GM12872 (cell line): ENCODE measurements at regions not wholly inside any gene's neighbourhood (a gene's known extent, or its start where the extent isn't known, plus 50 kb on each side); places are given as distances from the start of the nearest gene placed in this dataset.

Experiments
- TF ChIP-seq, protein P1 (sequence below): IDR thresholded peaks from 3 replicates; pipeline ENCODE4 v1.5.1; 2011; ENCODE audit warnings: low read depth, mild to moderate bottlenecking, low read length, moderate library complexity; ENCODE audit not compliant: insufficient read depth

DNA sequence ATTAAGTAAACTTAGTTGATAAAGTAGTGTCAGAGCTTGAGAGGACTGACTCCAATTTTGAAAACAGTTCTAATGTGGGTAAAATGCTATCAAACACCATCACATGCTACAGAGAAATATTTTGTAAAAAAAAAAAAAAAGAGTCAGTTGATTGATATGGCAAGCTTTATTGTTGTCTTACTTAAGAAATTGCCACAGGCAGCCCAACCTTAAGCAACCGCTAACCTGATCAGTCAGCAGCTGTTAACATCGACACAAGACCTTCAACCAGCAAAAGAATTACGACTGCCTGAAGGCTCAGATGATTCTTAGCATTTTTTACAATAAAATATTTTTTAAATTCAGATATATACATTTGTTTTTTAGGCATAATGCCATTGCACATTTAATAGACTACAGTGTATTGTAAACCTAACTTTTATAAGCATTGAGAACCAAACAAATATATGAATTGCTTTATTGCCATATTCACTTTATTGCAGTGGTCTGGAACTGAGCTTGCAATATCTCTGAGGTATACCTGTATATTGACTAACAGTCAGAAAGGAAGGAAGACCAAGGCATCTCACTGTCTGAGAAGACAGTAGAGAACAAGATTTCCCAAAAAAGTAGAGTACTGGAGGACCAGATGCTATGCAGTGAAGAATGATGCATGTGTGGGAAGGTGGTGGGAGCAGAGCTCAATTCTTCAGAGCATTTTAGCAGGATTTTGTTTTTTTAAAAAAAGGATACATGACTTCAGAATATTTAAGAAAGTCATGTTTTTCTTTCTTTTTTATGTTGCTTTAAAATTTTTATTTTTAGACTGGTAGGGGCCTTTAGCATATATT lies 973.8 kb upstream of the GYPC start:
- TF ChIP-seq, protein P1, sequence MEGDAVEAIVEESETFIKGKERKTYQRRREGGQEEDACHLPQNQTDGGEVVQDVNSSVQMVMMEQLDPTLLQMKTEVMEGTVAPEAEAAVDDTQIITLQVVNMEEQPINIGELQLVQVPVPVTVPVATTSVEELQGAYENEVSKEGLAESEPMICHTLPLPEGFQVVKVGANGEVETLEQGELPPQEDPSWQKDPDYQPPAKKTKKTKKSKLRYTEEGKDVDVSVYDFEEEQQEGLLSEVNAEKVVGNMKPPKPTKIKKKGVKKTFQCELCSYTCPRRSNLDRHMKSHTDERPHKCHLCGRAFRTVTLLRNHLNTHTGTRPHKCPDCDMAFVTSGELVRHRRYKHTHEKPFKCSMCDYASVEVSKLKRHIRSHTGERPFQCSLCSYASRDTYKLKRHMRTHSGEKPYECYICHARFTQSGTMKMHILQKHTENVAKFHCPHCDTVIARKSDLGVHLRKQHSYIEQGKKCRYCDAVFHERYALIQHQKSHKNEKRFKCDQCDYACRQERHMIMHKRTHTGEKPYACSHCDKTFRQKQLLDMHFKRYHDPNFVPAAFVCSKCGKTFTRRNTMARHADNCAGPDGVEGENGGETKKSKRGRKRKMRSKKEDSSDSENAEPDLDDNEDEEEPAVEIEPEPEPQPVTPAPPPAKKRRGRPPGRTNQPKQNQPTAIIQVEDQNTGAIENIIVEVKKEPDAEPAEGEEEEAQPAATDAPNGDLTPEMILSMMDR, result no peak

DNA sequence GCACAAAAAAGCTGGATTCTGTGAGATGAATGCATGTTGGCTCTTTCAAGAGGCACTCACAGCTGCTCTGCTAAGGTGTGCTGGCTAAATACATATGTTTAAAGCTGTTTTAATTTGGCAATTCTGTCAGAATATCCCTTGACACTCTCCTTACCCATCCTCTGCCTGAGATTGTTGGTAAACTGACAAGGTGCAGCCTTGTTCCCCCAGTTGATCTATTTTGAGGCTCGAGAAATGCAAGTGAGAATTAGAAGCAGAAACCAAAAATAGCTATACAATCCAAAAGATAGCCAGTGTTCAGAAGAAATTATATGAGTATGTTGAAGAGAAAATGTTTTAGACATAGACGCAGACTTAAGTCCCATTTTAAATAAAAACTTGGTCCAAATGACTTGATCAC lies 971.7 kb upstream of the GYPC start:
- TF ChIP-seq, protein P1, result no peak

DNA sequence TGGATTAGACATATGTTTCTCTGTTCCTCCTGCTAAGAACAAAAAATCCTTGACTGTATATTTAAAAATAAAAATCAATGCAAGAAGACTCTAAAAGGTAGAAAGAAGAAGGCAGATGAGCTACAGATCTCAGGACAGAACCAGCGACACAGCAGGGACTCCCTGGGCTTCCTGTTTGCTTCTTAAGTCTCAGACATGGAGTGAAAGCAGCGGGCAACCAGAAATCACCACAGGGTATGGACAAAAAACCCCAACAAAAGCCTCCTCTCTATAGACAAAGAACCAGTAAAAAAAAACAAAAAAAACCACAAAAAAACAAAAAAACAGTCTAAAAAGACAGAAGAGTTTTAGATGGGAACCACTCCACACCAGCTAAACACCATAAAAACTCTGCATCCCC lies 971.0 kb upstream of the GYPC start:
- TF ChIP-seq, protein P1, result no peak

DNA sequence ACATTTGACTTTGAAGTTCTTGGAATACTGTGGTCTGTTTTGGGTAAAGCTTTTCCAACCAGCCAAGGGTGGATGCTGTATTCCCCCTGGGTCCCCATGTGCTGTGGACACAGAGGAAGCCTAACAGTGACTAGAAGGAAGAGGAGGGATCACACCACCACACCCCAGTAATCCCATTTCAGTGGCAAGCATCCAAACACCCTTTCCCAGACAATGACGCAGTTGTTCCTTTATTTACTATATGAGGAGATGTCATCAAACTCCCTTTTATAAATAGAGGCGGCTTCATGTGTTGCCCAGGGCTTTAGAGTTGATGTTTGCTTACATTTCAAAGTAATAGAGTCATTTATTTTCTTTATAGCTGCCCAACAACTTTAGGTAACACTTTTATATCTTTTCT lies 959.4 kb upstream of the GYPC start:
- TF ChIP-seq, protein P1, result no peak

DNA sequence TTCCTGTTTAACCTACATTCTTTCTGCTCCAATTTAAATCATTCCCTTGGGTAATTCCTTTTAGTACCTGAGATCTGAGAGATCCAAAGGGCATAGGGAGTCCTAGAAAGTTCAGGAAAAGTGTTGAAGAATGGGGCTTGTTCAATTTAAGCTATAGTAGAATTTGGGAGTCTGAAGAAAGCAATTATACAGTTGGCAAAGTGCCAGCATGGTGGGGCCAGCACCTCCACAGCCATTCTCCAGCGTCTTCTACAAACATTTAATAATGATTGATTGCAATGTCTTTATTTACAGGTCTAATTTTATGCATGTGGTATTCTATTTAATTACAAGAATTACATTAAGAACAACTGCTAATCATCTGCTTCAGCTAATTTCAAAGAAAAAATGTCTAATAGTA lies 957.7 kb upstream of the GYPC start:
- TF ChIP-seq, protein P1, result no peak

DNA sequence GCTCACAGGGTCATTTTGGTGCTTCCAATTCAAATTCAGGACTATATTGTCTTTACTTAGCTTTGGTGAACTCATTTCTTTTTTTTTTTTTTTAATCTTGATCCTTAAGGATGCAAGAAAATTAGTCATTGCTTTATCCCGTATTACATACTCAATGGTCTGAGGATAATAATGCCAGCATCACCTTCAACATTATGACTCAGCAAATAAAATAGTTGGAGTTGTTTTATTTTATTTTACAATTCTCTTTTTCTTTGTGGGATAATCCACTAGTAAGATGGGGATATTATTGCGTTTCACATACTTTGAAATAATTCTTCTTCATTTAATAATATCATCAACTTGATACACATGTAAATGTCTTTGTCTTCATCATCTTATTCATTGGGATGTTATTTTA lies 954.9 kb upstream of the GYPC start:
- TF ChIP-seq, protein P1, result no peak

DNA sequence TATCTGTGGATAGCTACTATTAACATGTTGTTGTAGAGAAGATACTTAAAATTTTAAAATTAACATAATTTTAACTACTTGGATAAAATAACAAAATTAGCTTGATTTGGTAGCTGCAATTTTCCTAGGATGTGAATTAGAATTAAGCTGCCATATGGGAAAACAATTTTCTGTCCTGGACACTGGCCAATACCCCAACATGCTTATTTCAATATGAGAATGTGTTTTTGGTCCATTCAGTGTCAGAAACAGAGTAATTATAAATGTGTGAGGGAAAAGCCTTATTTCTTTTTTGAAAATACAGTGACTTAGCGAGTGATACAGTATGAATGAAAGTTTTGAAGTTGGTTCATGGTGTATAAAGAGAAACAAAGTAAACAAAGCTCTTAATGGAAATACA lies 948.3 kb upstream of the GYPC start:
- TF ChIP-seq, protein P1, result no peak
